HG03064 (cell line): ENCODE measurements at regions not wholly inside any gene's neighbourhood (a gene's known extent, or its start where the extent isn't known, plus 50 kb on each side); places are given as distances from the start of the nearest gene placed in this dataset.

Experiments used
- ATAC-seq: cut with Tn5 transposase; IDR thresholded peaks from one replicate; pipeline ENCODE4 v1.9.1; 2021; ENCODE audit warnings: low read depth; ENCODE audit not compliant: unreplicated experiment

GRCh38 chr1:200323856-200324400 lies 85.9 kb downstream of the ZNF281 start:
- no peak for ATAC-seq

- no peak for ATAC-seq
Measured at GRCh38 chr1:200319148-200319547, 90.7 kb downstream of the ZNF281 start.

- no peak for ATAC-seq
Measured at GRCh38 chr1:200317236-200317635, 92.6 kb downstream of the ZNF281 start.

GRCh38 chr1:200316148-200316803 lies 93.6 kb downstream of the ZNF281 start:
- no peak for ATAC-seq

GRCh38 chr1:200314085-200314750 lies 95.6 kb downstream of the ZNF281 start:
- ATAC-seq, result no peak

- ATAC-seq, result no peak
Measured at GRCh38 chr1:200311256-200311655, 98.6 kb downstream of the ZNF281 start.

- ATAC-seq, result no peak
Measured at GRCh38 chr1:200310824-200311223, 99.0 kb downstream of the ZNF281 start.

GRCh38 chr1:200307755-200308066 lies 102.1 kb downstream of the ZNF281 start:
- ATAC-seq, result no peak

GRCh38 chr1:200306944-200307754 lies 102.7 kb downstream of the ZNF281 start:
- ATAC-seq, result no peak

GRCh38 chr1:200305806-200306205 lies 104.0 kb downstream of the ZNF281 start:
- ATAC-seq, result no peak

GRCh38 chr1:200304171-200304570 lies 105.7 kb downstream of the ZNF281 start:
- ATAC-seq, result no peak

GRCh38 chr1:200302921-200303290 lies 106.9 kb downstream of the ZNF281 start:
- ATAC-seq, result no peak

GRCh38 chr1:200302192-200302920 lies 107.5 kb downstream of the ZNF281 start:
- peak; percentile 55 for ATAC-seq

GRCh38 chr1:200301152-200301551 lies 108.7 kb downstream of the ZNF281 start:
- ATAC-seq, result no peak

- ATAC-seq, result no peak
Measured at GRCh38 chr1:200299571-200299970, 110.3 kb downstream of the ZNF281 start.

- no peak for ATAC-seq
Measured at GRCh38 chr1:200298242-200298641, 111.6 kb downstream of the ZNF281 start.

GRCh38 chr1:200296091-200296661 lies 113.7 kb downstream of the ZNF281 start:
- no peak for ATAC-seq

GRCh38 chr1:200294241-200294640 lies 115.6 kb downstream of the ZNF281 start:
- ATAC-seq, result no peak

GRCh38 chr1:200292699-200293098 lies 117.1 kb downstream of the ZNF281 start:
- ATAC-seq, result no peak

GRCh38 chr1:200291106-200291505 lies 118.7 kb downstream of the ZNF281 start:
- no peak for ATAC-seq
